COLO829 (cell line): ENCODE measurements at regions not wholly inside any gene's neighbourhood (a gene's known extent, or its start where the extent isn't known, plus 50 kb on each side); places are given as distances from the start of the nearest gene placed in this dataset.

Experiments
- DNase-seq: peaks from one replicate; pipeline ENCODE4 v3.0.0; 2012; ENCODE audit warnings: low spot score

- no peak for DNase-seq
These were observed 53.8 kb upstream of the VCX start for GRCh38 chrX:7789200-7789599.

DNA sequence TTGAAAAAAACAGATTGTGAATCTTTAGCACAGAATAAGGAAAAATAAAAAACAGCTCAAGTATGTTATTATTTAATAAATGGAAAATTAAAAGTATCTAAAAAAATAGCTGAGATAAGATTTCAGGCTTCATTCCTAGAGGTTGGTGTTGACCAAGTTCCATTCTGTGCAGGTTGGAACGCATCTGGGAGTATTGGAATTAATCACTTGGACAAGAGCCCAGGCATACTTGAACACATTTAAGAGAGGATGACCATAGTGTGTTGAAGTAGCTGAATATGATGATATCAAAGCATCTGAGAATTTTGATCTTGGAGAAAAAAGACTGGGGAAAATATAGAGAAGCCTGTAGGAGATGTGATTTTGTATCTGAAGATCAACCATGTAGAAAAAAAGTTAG lies 54.6 kb upstream of the VCX start:
- DNase-seq = no peak

- DNase-seq = no peak
These were observed 55.3 kb upstream of the VCX start for GRCh38 chrX:7787714-7788113.

GRCh38 chrX:7784580-7784979 lies 58.4 kb upstream of the VCX start:
- no peak for DNase-seq

GRCh38 chrX:7779644-7780043 lies 63.3 kb upstream of the VCX start:
- no peak for DNase-seq

DNA sequence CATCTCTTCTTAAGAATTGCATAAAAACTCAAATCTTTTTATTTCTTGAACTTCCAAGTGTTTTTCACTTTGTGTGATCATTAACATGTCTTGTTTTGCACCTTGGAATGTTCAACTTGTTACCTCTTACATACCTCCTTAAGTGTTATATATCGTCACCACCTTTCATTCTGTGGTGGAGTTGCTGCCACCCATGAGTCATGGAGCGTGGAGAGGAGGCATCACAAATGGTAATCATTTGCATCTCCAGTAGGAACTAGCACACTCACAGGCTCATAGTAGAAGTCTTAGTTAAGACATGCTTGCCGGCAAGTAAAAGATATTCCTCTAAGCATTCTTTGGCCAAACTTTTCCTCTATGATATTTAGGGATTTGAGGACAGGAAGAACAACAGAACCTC lies 67.0 kb upstream of the VCX start:
- DNase-seq = no peak

GRCh38 chrX:7771788-7772438 lies 71.1 kb upstream of the VCX start:
- no peak for DNase-seq

DNA sequence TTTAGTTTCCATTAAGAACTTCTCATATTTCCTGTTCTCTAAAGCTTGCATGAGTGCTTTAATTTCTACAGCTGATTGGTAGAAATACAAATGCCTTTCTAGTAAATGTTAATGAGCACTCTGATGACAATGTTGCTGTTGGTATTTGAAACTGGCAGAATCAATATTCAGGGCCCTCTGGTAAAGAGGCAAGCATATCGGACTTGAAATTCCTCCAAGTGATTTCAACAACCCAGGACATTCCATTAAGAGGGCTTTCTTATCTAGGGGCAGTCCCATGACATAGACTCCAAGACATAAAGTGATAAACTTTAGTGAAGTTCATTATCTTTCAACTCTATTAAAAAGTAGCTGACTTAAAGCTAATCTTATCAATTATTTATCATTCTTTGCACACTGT lies 83.1 kb upstream of the VCX start:
- DNase-seq = no peak

DNA sequence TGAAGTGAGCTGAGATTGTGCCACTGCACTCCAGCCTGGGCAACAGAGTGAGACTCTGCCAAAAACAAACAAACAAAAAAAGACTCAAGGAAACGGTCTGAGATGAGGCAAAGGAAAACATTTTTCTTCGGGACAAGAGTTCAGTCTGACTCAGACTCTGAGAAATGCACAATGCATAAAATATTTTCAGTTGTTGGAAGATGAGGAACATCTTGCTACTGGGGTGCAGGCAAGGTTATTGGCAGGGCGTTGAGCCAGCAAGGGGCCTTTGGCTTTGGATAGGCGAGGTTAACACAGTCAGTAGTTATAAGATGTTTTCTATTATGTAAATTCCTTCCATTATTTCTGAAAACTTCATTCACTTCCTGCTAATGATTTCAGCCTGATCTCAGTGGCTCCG lies 96.1 kb upstream of the VCX start:
- DNase-seq = no peak

- no peak for DNase-seq
These were observed 112.9 kb upstream of the VCX start for GRCh38 chrX:7730071-7730470.

- no peak for DNase-seq
These were observed 122.5 kb upstream of the VCX start for GRCh38 chrX:7720519-7720918.

DNA sequence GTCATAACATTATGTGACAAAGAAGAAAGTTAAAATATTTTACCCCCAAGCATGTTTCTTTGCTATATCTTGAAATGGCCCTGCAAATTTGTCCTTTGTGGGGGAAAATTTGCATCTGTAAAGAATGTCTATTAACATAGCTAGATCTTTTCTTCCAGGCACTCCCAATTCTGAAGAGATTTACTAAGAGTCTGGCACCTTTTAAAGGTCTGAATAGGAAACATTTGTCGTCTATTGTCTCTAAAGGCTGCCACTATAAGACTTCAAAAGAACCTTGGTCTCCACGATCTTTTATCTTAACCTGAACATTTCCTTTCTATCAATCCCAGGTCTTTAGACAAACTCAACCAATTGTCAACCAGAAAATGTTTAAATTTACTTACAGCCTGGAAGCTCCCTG lies 128.6 kb upstream of the VCX start:
- DNase-seq = no peak

DNA sequence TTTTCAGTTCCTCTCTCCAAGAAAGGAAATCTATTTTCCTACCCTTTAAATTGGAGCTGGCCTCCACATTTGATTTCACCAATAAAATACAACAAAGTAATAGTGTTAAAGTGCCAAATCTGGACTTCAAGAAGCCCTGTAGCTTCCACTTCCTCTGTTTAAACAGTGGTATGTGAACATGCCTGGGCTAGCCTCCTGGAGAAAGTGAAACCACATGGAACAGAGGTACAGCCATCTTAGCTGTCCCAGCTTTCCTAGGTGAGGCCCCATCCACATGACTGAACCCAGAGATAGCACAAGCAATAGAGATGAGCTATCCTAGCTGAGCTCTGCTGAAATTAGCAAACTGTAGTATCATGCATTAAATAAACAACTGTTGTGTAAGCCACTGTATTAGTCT lies 131.8 kb upstream of the VCX start:
- no peak for DNase-seq

GRCh38 chrX:7709845-7710244 lies 133.1 kb upstream of the VCX start:
- no peak for DNase-seq

GRCh38 chrX:7706032-7706431 lies 136.9 kb upstream of the VCX start:
- DNase-seq = peak; percentile 1

- no peak for DNase-seq
These were observed 138.8 kb upstream of the VCX start for GRCh38 chrX:7704205-7704604.

DNA sequence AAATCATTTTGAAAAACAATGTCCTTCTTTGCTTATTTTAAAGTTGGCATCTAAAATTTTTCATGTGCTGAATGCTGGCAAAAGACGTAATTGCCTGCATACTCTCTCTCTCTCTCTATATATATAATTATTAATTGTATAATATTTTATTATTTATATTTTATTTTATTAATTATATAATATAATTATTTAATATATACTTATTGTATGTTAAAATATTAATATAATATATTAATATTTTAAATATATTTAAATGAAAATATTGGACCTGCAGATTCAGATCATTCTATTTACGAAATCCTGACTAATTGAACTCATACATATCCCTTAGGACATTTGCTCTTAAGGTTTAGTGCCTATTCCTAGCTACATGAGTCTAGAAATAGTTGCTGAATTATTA lies 144.7 kb upstream of the VCX start:
- DNase-seq = no peak

- DNase-seq = no peak
These were observed 152.1 kb upstream of the VCX start for GRCh38 chrX:7690842-7691241.

DNA sequence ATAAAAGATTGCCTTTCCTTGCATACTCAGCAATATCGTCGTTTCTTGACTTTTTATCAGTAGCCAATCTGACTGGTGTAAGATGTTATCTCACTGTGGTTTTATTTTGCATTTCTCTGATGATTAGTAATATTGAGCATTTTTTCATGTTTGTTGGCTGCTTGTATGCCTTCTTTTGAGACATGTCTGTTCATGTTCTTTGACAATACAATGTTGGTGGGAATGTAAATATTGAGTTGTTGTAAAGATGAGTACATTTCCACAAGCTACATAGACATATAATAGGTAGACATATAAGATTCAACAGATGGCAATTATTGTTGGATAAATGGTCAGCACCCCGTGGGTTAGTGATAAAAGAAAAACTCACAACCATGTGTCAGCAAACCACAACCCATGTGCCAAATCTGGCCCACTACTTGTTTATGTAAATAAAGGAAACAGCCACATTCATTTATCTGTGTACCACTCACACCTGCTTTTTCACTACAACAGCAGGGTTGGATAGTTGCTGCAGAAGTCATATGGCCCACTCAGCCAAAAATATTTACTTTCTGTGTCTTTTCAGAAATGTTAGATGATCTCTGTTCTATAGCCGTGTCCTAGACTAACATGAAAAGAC lies 153.1 kb upstream of the VCX start:
- DNase-seq = no peak

- no peak for DNase-seq
These were observed 162.8 kb upstream of the VCX start for GRCh38 chrX:7680181-7680580.

DNA sequence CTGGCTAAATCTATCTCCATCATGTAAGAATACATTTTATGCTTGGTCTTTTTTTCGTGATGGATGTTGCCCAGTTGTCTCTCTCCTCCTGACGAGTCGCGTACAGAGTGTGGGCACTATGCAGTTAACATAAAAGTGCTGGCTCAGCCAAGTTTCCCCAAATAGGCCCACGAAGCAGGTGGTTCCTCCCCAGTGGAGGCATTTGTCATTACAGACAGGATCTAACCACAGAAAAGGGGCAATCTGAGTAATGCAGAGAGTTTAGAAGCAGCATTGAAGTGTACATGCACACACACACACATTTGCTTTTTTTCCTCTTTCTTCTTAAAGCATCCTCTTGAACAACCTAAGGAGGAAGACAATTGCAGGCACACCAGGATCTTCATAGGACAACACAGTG lies 188.7 kb upstream of the VCX start:
- DNase-seq = no peak

- DNase-seq = no peak
These were observed 195.1 kb upstream of the VCX start for GRCh38 chrX:7647831-7648230.

DNA sequence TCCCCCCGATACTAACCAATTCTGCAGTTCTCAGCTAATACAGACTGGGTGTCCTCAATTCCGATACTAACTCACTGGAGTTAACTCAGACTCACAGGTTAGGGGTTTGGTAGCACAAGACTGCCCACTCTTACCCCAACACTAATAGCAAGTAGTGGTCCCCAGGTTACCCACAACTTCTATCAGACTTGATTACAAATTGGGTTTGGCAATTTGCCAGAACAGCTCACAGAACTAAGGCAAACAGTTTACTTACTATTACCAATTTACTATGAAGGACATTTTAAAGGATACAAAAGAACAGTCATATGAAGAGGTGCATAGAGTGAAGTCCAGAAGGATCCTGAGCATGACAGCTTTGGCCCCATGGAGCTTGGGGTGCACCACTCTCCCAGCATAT lies 201.8 kb upstream of the VCX start:
- no peak for DNase-seq

DNA sequence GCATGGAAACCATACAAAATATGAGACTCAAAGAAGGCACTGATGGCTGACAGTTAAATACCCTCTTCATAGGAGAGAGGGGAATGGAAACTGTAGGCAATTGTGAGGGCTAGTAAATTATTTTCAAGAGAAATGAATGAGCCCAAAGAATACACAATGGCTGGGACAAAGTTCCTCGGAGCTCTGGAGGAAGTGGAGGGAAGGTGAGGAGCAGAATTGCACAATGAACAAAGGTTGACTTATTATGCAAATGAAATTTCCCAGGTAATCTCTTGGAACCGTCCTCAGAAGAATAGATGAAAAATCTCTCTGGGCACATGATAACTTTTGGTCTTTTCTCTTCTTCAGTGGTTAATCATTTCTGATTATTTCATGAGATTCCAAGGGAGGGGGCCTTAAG lies 202.6 kb upstream of the VCX start:
- DNase-seq = no peak
